Right cardiac atrium (tissue), 5 donors: ENCODE measurements at regions not wholly inside any gene's neighbourhood (a gene's known extent, or its start where the extent isn't known, plus 50 kb on each side); places are given as distances from the start of the nearest gene placed in this dataset.

Experiments used
- ATAC-seq, 2 donors: fragments of 200-7000 bp; cut with Tn5 transposase; one replicate each; pipeline versions ENCODE4 v1.8.0 to v1.9.1; 2020; ENCODE audit warnings: moderate library complexity in 2 of 2, mild to moderate bottlenecking in 1 of 2
- DNase-seq, 3 donors: peaks; one replicate each; pipeline ENCODE4 v3.0.0-alpha.2; 2020
- H3K27ac ChIP-seq: one replicate; pipeline ENCODE4 v1.5.1; 2013; ENCODE audit warnings: mild to moderate bottlenecking, low read length, control low read depth, moderate library complexity
- H3K27me3 ChIP-seq: one replicate; pipeline ENCODE4 v1.6.1; 2013; ENCODE audit not compliant: control insufficient read depth, insufficient read depth
- H3K4me1 ChIP-seq: one replicate; pipeline ENCODE4 v1.6.1; 2013; ENCODE audit warnings: low read length; ENCODE audit not compliant: control insufficient read depth, insufficient read depth
- H3K4me3 ChIP-seq: one replicate; pipeline ENCODE4 v1.5.1; 2013; ENCODE audit warnings: low read length, control low read depth
- H3K9me3 ChIP-seq: one replicate; pipeline ENCODE4 v1.6.1; 2013; ENCODE audit warnings: low read length; ENCODE audit not compliant: control insufficient read depth
- WGBS: extraction: QIAGEN DNeasy Blood & Tissue Kit; methylation state at CpG from one replicate; pipeline ENCODE4 v1.1.7; 2013; 5-methylcytosine and 5-hydroxymethylcytosine counted together
- intact Hi-C, 4 donors: fragments of 100-400 bp; cut with DNase I; formaldehyde crosslinking; loops; one replicate each; pipeline versions ENCODE4 v1.11.0 to v1.14.0; 2022 to 2023
- donor health status: healthy with polysubstance abuse.
- donor health status: DM: no; HTN: yes; CAD: no.
- donor health status: DM: no; HTN: no; CAD: no.
- donor health status: DM: no; HTN: yes; CAD: no; lungs with severe emphysema.
- donor health status: DM: yes; HTN: yes; CAD: no.

DNA sequence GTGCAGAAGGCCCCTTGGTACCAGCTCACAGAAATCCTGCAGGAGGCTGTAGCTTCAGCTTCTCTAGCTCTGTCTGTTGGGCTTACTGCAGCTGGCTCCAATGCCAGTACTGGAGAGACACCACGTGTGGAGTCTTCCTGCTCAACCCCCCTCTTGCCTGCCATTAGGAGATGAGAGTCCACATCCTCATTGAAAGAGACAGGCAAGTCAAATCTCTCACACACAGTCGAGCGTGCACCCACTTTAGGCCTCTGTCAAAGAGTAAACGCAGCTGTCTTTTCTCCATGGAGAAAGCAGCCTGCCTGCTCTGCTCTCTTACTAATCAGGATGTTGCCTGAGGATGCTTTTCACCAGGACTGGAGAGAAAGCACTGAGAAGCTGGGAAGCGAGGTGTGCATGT lies 523.0 kb upstream of the NBEA start:
- Histone ChIP-seq H3K27me3 (no peaks in the 10 kb centered on the region), H3K27ac (no peak overlapping the region), H3K4me3 (no peak overlapping the region), H3K4me1 (peaks cover 3% of the 10 kb centered on the region), H3K9me3 (no peaks in the 10 kb centered on the region)
- intact Hi-C loops: no loop called here
- no peak for ATAC-seq
- DNase-seq: no peak
- WGBS: 63% methylated on average over 5 of the region's 5 CpGs

DNA sequence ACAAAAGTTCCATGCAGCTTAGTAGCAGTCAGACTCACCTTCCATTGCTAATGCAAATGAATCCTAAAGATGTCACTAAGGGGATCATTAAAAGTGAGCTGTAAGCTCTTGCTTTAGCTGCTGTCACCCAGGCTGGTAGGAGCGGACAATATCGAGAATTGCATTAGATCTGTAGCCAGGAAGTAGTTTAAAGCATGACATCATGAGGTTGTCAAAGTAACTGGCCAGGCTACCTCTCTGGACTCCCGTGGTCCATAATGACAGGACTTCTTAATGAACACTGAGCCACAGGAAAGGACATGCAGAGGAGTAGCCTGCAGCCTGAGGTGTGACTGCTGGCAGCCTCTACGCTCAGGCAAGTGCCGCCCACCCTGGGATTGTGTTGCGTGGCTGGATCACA lies 522.3 kb upstream of the NBEA start:
- no peaks in the 10 kb centered on the region for H3K27me3 ChIP-seq
- intact Hi-C loops: no loop called here
- ATAC-seq: no peak
- no peaks in the 10 kb centered on the region for H3K9me3 ChIP-seq
- H3K4me1 ChIP-seq: peaks cover 3% of the 10 kb centered on the region
- no peak for DNase-seq
- WGBS: 80% methylated on average over 6 of the region's 6 CpGs
- no peak overlapping the region for H3K27ac ChIP-seq
- H3K4me3 ChIP-seq: no peak overlapping the region

DNA sequence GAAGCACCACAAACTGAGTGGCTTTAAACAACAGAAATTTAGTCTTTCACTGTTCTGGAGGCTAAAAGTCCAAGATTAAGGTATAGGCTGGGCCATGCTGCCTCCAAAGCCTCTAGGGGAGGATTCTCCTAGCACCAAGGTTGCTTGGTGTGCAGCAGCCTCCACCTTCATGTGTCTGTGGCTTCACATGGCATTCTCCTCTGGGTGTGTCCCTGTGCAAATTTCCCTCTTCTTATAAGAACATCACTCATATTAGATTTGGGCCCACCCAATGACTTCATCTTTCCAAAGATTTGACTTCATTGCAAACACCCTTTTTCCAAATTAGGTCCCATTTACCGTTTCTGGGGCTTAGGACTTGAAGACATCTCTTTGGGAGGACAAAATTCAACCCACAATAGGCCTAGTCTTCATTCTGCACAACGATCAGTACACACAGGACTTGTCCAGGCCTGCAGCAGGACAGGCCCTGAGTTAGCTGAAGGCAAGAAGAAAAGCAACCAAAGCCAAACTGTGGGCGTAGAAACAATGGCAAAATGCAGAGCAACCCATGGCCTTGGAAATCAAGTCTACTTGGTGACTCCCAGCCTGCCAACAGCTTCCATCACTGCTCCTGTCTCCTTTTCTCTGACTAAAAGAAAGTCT lies 521.2 kb upstream of the NBEA start:
- ATAC-seq (no peak), DNase-seq (no peak)
- no peaks in the 10 kb centered on the region for H3K9me3 ChIP-seq
- WGBS: 87% methylated on average over 3 of the region's 3 CpGs
- peaks cover 3% of the 10 kb centered on the region for H3K4me1 ChIP-seq
- intact Hi-C loops: no loop called here
- no peak overlapping the region for H3K27ac ChIP-seq
- no peaks in the 10 kb centered on the region for H3K27me3 ChIP-seq
- no peak overlapping the region for H3K4me3 ChIP-seq

DNA sequence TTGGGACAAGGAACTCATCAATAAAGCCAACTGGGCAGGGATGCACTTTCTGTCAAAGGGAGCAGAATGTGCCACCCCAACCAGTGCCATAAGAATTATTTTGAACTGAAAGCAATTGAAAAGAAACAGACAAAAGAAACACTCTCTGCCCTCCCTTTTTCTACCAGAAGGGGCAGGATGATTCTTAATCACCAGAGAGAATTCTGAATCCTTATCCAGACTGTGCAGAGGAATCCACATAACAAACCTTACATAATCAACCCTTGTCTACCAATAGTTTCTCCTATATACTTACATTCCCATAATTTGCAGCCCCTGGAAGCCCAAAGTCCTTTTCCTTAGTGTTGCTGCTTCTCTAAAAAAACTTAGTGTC lies 520.7 kb upstream of the NBEA start:
- no peak overlapping the region for H3K4me3 ChIP-seq
- H3K4me1 ChIP-seq: peaks cover 3% of the 10 kb centered on the region
- no peaks in the 10 kb centered on the region for H3K9me3 ChIP-seq
- intact Hi-C loops: no loop called here
- ATAC-seq (no peak), DNase-seq (no peak)
- no peaks in the 10 kb centered on the region for H3K27me3 ChIP-seq
- no peak overlapping the region for H3K27ac ChIP-seq

DNA sequence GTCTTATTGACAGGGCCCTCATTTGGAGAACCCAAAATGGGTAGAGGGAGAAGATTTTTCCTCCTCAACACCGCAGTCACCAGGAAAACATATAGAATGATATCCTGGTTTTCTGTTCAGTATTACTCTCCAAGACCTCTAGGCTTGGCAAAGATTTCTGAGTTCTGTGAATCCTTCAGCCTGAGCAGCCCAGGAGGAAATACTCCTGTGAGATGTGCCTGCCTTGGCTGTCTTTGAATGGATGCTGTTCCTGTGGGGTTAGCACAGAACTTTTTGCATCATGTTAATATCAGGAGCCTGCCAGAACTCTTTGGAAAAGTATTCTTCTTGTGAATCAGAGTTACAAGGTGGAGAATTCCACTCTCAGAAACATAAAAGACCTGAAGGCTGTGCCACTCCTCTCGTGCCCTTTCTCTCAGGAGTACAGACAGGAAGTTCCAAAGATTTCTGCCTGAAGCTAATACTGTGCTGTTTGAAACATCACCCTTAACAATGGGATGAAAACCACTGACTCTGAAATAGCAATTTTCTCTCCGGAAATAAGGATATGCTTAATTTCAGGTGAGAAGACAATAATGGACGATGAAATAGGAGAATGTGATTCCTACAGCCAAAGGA lies 520.1 kb upstream of the NBEA start:
- H3K9me3 ChIP-seq: no peaks in the 10 kb centered on the region
- H3K27ac ChIP-seq: no peak overlapping the region
- no peak overlapping the region for H3K4me3 ChIP-seq
- no peaks in the 10 kb centered on the region for H3K27me3 ChIP-seq
- DNase-seq (no peak), ATAC-seq (no peak)
- intact Hi-C loops: no loop called here
- H3K4me1 ChIP-seq: peaks cover 3% of the 10 kb centered on the region
- WGBS: 72% methylated on average over 4 of the region's 4 CpGs

DNA sequence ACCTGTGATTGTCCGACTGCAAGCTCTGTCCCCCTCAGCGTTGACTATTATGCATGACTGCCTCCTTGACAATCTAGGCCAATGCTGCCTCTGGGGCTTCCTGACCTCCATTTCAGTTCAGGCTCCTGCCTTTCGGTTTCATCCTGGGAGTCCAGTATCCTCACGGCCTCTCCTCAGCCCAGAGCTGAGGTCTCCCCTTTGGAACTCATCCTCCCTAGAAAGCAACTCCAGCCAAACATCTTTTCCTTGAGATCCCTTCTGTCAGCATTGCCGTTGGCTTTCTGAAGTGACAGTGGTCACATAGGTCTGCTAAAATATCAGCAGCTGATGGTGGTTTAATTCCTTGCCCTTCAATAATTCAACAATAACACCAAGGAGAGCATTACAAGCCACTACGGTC lies 519.1 kb upstream of the NBEA start:
- no peak for ATAC-seq
- Histone ChIP-seq H3K9me3 (no peaks in the 10 kb centered on the region), H3K4me3 (no peak overlapping the region), H3K27ac (no peak overlapping the region), H3K4me1 (no peaks in the 10 kb centered on the region), H3K27me3 (no peaks in the 10 kb centered on the region)
- WGBS: 93% methylated on average over 6 of the region's 6 CpGs
- intact Hi-C loops: no loop called here
- DNase-seq: no peak

DNA sequence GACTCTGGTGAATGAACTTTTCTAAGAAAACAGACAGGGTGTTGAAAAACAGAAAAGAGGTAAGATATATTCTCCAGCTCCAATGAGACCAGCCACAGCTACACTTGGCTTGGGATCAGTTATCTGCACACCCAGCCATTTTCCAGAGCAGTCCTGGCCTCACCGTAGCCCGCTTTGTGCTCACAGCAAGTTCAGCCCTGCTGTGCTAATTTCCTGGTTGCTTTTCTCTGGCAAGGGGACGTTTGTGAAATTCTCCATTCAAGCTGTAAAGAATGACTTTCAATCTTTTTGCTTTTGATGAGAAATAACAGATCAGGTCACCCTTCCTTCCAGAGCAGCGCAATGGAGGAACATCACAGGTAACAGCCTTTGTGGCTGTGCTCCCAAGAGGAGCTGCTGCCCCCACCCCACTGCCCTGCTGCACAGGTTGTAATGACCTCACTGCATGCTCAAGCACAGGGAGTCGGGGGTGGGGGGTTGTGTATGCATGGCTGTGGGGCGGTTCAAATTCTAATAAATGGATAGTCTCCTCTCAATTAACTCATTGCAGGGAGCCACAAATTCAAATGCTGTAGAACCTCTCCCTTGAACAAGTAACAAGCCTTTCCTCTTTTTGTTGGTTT lies 516.6 kb upstream of the NBEA start:
- Histone ChIP-seq H3K4me1 (no peaks in the 10 kb centered on the region), H3K27ac (no peak overlapping the region), H3K27me3 (no peaks in the 10 kb centered on the region), H3K4me3 (no peak overlapping the region), H3K9me3 (no peaks in the 10 kb centered on the region)
- no peak for DNase-seq
- intact Hi-C loops: no loop called here
- 81% methylated on average over 6 of the region's 6 CpGs for WGBS
- no peak for ATAC-seq

DNA sequence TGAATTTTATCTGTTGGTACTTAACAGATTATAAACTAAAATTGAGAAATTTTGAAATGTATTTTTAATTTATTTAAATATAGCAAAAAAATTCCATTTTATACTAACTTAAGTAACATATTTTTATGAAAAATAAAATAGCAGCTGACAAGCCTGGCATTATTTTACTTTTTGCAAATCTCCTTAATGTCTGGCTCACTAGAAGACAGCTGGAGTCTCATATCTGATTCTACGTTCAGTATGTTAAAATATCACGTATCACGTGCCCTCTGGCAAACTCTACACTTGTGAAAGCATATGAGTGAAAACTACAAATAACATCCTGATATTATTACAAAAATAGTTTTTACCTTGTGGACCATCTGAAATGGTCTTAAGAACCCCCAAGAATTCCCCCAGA lies 513.2 kb upstream of the NBEA start:
- no peak for ATAC-seq
- no peak for DNase-seq
- H3K9me3 ChIP-seq: no peaks in the 10 kb centered on the region
- H3K4me1 ChIP-seq: no peaks in the 10 kb centered on the region
- H3K27ac ChIP-seq: no peak overlapping the region
- 60% methylated on average over 3 of the region's 3 CpGs for WGBS
- intact Hi-C loops: no loop called here
- no peak overlapping the region for H3K4me3 ChIP-seq
- no peaks in the 10 kb centered on the region for H3K27me3 ChIP-seq

DNA sequence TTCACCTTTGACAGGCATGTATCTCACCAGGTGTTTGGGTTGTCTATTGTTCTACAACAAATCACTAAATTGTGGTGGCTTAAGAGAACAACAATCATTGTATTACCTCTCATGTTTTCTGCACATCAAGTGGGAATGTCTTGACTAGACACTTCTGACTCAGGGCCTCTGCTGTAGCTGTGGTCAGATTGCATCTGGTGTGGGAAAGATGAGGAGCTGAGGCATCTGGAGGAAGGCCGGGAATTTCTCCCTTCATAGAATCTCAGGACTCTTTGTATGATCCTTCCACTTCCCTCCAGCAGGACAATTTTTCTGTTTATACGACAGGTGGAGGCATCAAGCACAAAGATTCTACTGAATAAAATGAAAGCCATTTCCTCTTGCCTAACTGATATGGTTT lies 511.8 kb upstream of the NBEA start:
- no peaks in the 10 kb centered on the region for H3K4me1 ChIP-seq
- intact Hi-C loops: no loop called here
- 85% methylated on average over 2 of the region's 2 CpGs for WGBS
- no peaks in the 10 kb centered on the region for H3K27me3 ChIP-seq
- DNase-seq (no peak), ATAC-seq (no peak)
- H3K4me3 ChIP-seq: no peak overlapping the region
- H3K9me3 ChIP-seq: no peaks in the 10 kb centered on the region
- H3K27ac ChIP-seq: no peak overlapping the region

DNA sequence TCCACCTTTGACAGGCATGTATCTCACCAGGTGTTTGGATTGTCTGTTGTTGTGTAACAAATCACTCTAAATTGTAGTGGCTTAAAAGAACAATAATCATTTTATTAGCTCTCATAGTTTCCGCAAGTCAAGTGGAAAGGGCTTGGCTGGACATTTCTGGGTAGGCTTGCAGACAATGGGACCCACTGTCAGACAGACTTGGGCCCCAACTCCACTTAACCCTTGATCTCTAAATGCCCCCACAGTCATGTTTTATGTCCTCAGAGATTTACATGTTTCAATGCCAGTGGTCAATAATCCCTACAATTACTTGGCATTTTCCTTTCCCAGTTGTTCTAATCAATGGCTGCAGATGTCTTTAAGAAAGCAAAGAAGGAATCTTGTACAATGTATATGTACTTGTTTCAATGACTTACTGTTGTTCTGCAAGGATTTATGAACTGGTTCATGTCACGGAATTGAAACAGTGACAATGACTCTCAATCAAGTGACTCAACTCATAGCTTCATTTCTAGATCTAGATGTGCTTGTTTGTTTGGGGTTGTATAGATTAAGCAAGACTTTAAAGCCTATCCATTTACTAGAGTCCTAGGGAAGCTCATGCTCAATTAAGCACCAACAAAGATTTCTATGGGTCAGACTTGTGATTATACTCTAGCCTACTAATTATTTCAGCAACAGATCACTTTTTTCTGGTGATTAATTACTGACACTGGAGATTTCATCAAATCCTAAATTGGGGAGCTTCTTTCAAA lies 510.1 kb upstream of the NBEA start:
- intact Hi-C loops: no loop called here
- Histone ChIP-seq H3K4me1 (no peaks in the 10 kb centered on the region), H3K4me3 (no peak overlapping the region), H3K27me3 (no peaks in the 10 kb centered on the region), H3K27ac (no peak overlapping the region), H3K9me3 (no peaks in the 10 kb centered on the region)
- DNase-seq (no peak), ATAC-seq (no peak)
- 90% methylated on average over 2 of the region's 2 CpGs for WGBS

DNA sequence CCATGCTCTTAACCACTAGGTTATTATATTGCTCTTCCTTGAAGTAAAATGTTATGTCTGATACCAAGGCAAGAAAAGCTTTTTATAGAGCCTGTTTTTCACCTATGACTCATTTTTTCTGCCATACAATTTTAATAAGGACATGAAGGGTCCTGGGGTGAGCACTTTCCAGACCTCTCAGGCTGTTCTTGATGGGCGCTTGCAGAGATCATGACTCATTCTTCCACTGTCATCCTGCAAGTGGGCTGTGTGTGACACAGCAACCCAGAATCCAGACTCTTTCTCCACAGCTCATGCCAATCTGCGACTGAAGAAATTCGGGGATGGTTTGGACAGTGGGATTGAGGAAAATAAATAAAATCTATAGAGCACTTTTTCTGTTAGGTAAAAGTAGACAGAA lies 506.7 kb upstream of the NBEA start:
- ATAC-seq (peak in 1 of 2 donors; percentile 59), DNase-seq (no peak)
- no peaks in the 10 kb centered on the region for H3K27me3 ChIP-seq
- no peaks in the 10 kb centered on the region for H3K9me3 ChIP-seq
- intact Hi-C loops: no loop called here
- no peaks in the 10 kb centered on the region for H3K4me1 ChIP-seq
- H3K4me3 ChIP-seq: no peak overlapping the region
- H3K27ac ChIP-seq: no peak overlapping the region
- WGBS: 82% methylated on average over 3 of the region's 3 CpGs
